ENCODE measurements at regions not wholly inside any gene's neighbourhood (a gene's known extent, or its start where the extent isn't known, plus 50 kb on each side); places are given as distances from the start of the nearest gene placed in this dataset.

GRCh38 chr1:79792219-79792930, 785.8 kb upstream of the ADGRL4 start:
- Histone ChIP-seq H3K27me3 (replicated peaks; ENCODE audit: control insufficient read depth, insufficient read depth, low read length) (no peaks in the 10 kb centered on the region), H3K36me3 (ENCODE audit: control insufficient read depth, insufficient read depth, low read length) (no peaks in the 10 kb centered on the region), H3K4me3 (replicated peaks; ENCODE audit: low read depth, low read length) (no peak overlapping the region)
- TF ChIP-seq, protein P1, sequence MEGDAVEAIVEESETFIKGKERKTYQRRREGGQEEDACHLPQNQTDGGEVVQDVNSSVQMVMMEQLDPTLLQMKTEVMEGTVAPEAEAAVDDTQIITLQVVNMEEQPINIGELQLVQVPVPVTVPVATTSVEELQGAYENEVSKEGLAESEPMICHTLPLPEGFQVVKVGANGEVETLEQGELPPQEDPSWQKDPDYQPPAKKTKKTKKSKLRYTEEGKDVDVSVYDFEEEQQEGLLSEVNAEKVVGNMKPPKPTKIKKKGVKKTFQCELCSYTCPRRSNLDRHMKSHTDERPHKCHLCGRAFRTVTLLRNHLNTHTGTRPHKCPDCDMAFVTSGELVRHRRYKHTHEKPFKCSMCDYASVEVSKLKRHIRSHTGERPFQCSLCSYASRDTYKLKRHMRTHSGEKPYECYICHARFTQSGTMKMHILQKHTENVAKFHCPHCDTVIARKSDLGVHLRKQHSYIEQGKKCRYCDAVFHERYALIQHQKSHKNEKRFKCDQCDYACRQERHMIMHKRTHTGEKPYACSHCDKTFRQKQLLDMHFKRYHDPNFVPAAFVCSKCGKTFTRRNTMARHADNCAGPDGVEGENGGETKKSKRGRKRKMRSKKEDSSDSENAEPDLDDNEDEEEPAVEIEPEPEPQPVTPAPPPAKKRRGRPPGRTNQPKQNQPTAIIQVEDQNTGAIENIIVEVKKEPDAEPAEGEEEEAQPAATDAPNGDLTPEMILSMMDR (IDR thresholded peaks at IDR 0.05; ENCODE audit: insufficient read depth, low read length, poor library complexity, severe bottlenecking) = no peak
- no peak for DNase-seq (ENCODE audit: extremely low read depth, insufficient read length)

GRCh38 chr1:79791488-79792218, 785.1 kb upstream of the ADGRL4 start:
- DNase-seq (ENCODE audit: extremely low read depth, insufficient read length) = no peak
- no peak overlapping the region for H3K4me3 ChIP-seq (replicated peaks; ENCODE audit: low read depth, low read length)
- TF ChIP-seq, protein P1 (IDR thresholded peaks at IDR 0.05; ENCODE audit: insufficient read depth, low read length, poor library complexity, severe bottlenecking) = no peak
- H3K36me3 ChIP-seq (ENCODE audit: control insufficient read depth, insufficient read depth, low read length) = no peaks in the 10 kb centered on the region
- H3K27me3 ChIP-seq (replicated peaks; ENCODE audit: control insufficient read depth, insufficient read depth, low read length) = no peaks in the 10 kb centered on the region

DNA sequence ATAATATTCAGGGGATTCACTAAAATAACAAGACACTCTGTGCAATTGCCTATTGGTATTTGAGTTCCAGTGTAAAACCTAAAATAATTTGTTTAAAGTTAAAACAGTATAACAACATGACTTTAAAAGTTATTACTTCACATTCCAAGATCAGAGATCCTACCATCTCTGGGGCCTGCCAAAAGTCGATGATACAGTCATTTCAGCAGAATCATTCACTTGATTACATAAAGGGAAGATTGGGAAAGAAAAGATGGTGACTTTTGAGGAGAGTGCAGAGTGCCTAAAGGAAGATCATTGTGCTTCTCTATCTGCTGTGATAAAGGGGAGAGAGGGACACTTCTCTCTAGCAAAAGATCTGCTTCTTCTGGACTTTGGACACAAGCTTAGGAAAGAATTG, 784.4 kb upstream of the ADGRL4 start:
- no peaks in the 10 kb centered on the region for H3K36me3 ChIP-seq (ENCODE audit: control insufficient read depth, insufficient read depth, low read length)
- DNase-seq (ENCODE audit: extremely low read depth, insufficient read length) = no peak
- no peaks in the 10 kb centered on the region for H3K27me3 ChIP-seq (replicated peaks; ENCODE audit: control insufficient read depth, insufficient read depth, low read length)
- TF ChIP-seq, protein P1 (IDR thresholded peaks at IDR 0.05; ENCODE audit: insufficient read depth, low read length, poor library complexity, severe bottlenecking) = no peak
- H3K4me3 ChIP-seq (replicated peaks; ENCODE audit: low read depth, low read length) = no peak overlapping the region

DNA sequence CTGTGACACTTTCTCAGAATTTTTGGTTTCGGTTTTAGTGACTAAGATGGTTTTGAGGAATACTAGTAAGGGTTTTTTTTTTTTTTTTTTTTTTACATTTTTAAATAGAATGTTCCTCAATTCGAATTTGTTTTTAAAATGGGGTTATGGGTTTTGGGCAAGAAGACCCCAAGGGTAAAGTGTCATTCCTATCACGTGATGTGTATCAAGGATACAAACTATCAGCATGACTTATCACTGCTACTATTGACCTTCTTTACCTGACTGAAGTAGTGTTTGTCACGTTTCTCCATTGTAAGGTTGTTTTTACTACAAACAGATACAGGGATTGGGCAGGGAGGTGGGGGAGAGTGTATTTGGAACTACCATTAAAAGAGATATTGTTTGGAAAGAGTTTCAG, 781.1 kb upstream of the ADGRL4 start:
- H3K27me3 ChIP-seq (replicated peaks; ENCODE audit: control insufficient read depth, insufficient read depth, low read length) = no peaks in the 10 kb centered on the region
- H3K4me3 ChIP-seq (replicated peaks; ENCODE audit: low read depth, low read length) = no peak overlapping the region
- DNase-seq (ENCODE audit: extremely low read depth, insufficient read length) = no peak
- TF ChIP-seq, protein P1 (IDR thresholded peaks at IDR 0.05; ENCODE audit: insufficient read depth, low read length, poor library complexity, severe bottlenecking) = no peak
- H3K36me3 ChIP-seq (ENCODE audit: control insufficient read depth, insufficient read depth, low read length) = no peaks in the 10 kb centered on the region

GRCh38 chr1:79785964-79786363, 779.4 kb upstream of the ADGRL4 start:
- no peak for DNase-seq (ENCODE audit: extremely low read depth, insufficient read length)
- Histone ChIP-seq H3K36me3 (ENCODE audit: control insufficient read depth, insufficient read depth, low read length) (no peaks in the 10 kb centered on the region), H3K27me3 (replicated peaks; ENCODE audit: control insufficient read depth, insufficient read depth, low read length) (no peaks in the 10 kb centered on the region), H3K4me3 (replicated peaks; ENCODE audit: low read depth, low read length) (no peak overlapping the region)
- TF ChIP-seq, protein P1 (IDR thresholded peaks at IDR 0.05; ENCODE audit: insufficient read depth, low read length, poor library complexity, severe bottlenecking) = no peak

All from GM06990 (cell line).